Mesenchymal stem cell (in vitro differentiated cells and primary cell): ENCODE measurements at regions not wholly inside any gene's neighbourhood (a gene's known extent, or its start where the extent isn't known, plus 50 kb on each side); places are given as distances from the start of the nearest gene placed in this dataset.

ENCODE experiments used
- DNase-seq: peaks from one replicate; pipeline ENCODE4 v3.0.0-alpha.2; 2013
- H2AFZ ChIP-seq: one replicate; pipeline ENCODE4 v1.6.1; 2013; ENCODE audit warnings: low read depth, mild to moderate bottlenecking, control low read depth, inconsistent platforms, low read length, moderate library complexity
- H2AK5ac ChIP-seq: 2 replicates; pipeline ENCODE4 v1.6.1; 2013; ENCODE audit warnings: low read length, moderate library complexity, mild to moderate bottlenecking, inconsistent platforms; ENCODE audit not compliant: severe bottlenecking
- H2BK120ac ChIP-seq: one replicate; pipeline ENCODE4 v1.6.1; 2013; ENCODE audit warnings: low read depth, mild to moderate bottlenecking, inconsistent platforms, low read length, moderate library complexity
- H2BK12ac ChIP-seq, 2 experiments: one replicate each; pipeline ENCODE4 v1.6.1; 2013; ENCODE audit warnings: inconsistent platforms in 2 of 2, low read length in 2 of 2, mild to moderate bottlenecking in 2 of 2, moderate library complexity in 2 of 2, control low read depth in 1 of 2
- H2BK15ac ChIP-seq: one replicate; pipeline ENCODE4 v1.6.1; 2013; ENCODE audit warnings: mild to moderate bottlenecking, low read depth, inconsistent platforms; ENCODE audit not compliant: poor library complexity, severe bottlenecking
- H2BK5ac ChIP-seq: 2 replicates; pipeline ENCODE4 v1.6.1; 2013; ENCODE audit warnings: low read depth, mild to moderate bottlenecking, low read length, control low read depth, inconsistent platforms; ENCODE audit not compliant: poor library complexity, severe bottlenecking
- H3K14ac ChIP-seq, 2 experiments: one replicate each; pipeline ENCODE4 v1.6.1; 2013; ENCODE audit warnings: inconsistent platforms in 2 of 2, low read length in 2 of 2, control low read depth in 1 of 2, mild to moderate bottlenecking in 1 of 2, moderate library complexity in 1 of 2
- H3K18ac ChIP-seq, 2 experiments: one replicate each; pipeline ENCODE4 v1.6.1; 2013; ENCODE audit warnings: inconsistent platforms in 2 of 2, low read length in 2 of 2, control low read depth in 1 of 2, low read depth in 1 of 2, mild to moderate bottlenecking in 1 of 2
- H3K23ac ChIP-seq, 2 experiments: one replicate each; pipeline ENCODE4 v1.6.1; 2013; ENCODE audit warnings: inconsistent platforms in 2 of 2, low read length in 2 of 2, mild to moderate bottlenecking in 2 of 2, moderate library complexity in 2 of 2, control low read depth in 1 of 2
- H3K27ac ChIP-seq: 2 replicates; pipeline ENCODE4 v1.5.1; 2013; ENCODE audit warnings: mild to moderate bottlenecking, moderate library complexity, low read length, control low read depth, inconsistent platforms; ENCODE audit not compliant: poor library complexity, severe bottlenecking
- H3K27me3 ChIP-seq, 2 experiments: 2 replicates each; pipeline versions ENCODE4 v1.6.1 to v1.7.0; 2013; ENCODE audit warnings: low read length in 2 of 2, mild to moderate bottlenecking in 2 of 2, moderate library complexity in 2 of 2, control low read depth in 1 of 2, inconsistent platforms in 1 of 2; ENCODE audit not compliant: control insufficient read depth in 1 of 2, insufficient read depth in 1 of 2
- H3K36me3 ChIP-seq, 2 experiments: 2 replicates each; pipeline versions ENCODE4 v1.6.1 to v1.7.0; 2013; ENCODE audit warnings: low read length in 2 of 2, control low read depth in 1 of 2, inconsistent platforms in 1 of 2, low read depth in 1 of 2, mild to moderate bottlenecking in 1 of 2; ENCODE audit not compliant: insufficient read depth in 2 of 2, control insufficient read depth in 1 of 2
- H3K4ac ChIP-seq, 2 experiments: one replicate each; pipeline ENCODE4 v1.6.1; 2013; ENCODE audit warnings: inconsistent platforms in 2 of 2, low read length in 2 of 2, mild to moderate bottlenecking in 2 of 2, moderate library complexity in 2 of 2, control low read depth in 1 of 2, low read depth in 1 of 2
- H3K4me1 ChIP-seq: 2 replicates; pipeline ENCODE4 v1.6.1; 2013; ENCODE audit warnings: low read depth, low read length, control low read depth; ENCODE audit not compliant: control insufficient read depth, insufficient read depth
- H3K4me2 ChIP-seq: 2 replicates; pipeline ENCODE4 v1.6.1; 2013; ENCODE audit warnings: low read length, mild to moderate bottlenecking, inconsistent platforms; ENCODE audit not compliant: poor library complexity, severe bottlenecking
- H3K4me3 ChIP-seq, 2 experiments: 2 replicates each; pipeline versions ENCODE4 v1.5.1 to v1.7.0; 2013; ENCODE audit warnings: low read length in 2 of 2, mild to moderate bottlenecking in 2 of 2, control low read depth in 1 of 2, low read depth in 1 of 2; ENCODE audit not compliant: insufficient read depth in 1 of 2
- H3K79me1 ChIP-seq: replicated peaks from 2 replicates; pipeline ENCODE4 v1.6.1; 2013; ENCODE audit warnings: mild to moderate bottlenecking, control low read depth, low read length, inconsistent platforms; ENCODE audit not compliant: poor library complexity, severe bottlenecking
- H3K9ac ChIP-seq: 2 replicates; pipeline ENCODE4 v1.7.0; 2013; ENCODE audit warnings: mild to moderate bottlenecking, low read length, moderate library complexity
- H3K9me3 ChIP-seq: 2 replicates; pipeline ENCODE4 v1.7.0; 2013; ENCODE audit warnings: mild to moderate bottlenecking, low read length; ENCODE audit not compliant: control insufficient read depth
- H4K8ac ChIP-seq: one replicate; pipeline ENCODE4 v1.6.1; 2013; ENCODE audit warnings: inconsistent platforms, mild to moderate bottlenecking, low read length, moderate library complexity
- H4K91ac ChIP-seq: one replicate; pipeline ENCODE4 v1.6.1; 2013; ENCODE audit warnings: mild to moderate bottlenecking, low read length, inconsistent platforms
- WGBS: methylation state at CpG from one replicate; pipeline ENCODE4 v1.1.7; 2013; ENCODE audit warnings: mixed read lengths; 5-methylcytosine and 5-hydroxymethylcytosine counted together

- Histone ChIP-seq H3K36me3 (no peaks in the 10 kb centered on the region), H3K9me3 (no peaks in the 10 kb centered on the region), H3K23ac (no peak overlapping the region), H3K27me3 (no peaks in the 10 kb centered on the region), H2AFZ (no peak overlapping the region), H3K14ac (no peak overlapping the region), H3K79me1 (no peaks in the 10 kb centered on the region), H3K18ac (no peak overlapping the region), H3K4ac (no peak overlapping the region), H2BK120ac (no peak overlapping the region), H2BK12ac (no peak overlapping the region), H3K27ac (no peak overlapping the region), H2BK5ac (no peak overlapping the region), H3K4me1 (no peaks in the 10 kb centered on the region), H3K4me2 (no peak overlapping the region), H4K8ac (no peak overlapping the region), H3K9ac (no peak overlapping the region), H3K4me3 (no peak overlapping the region), H2AK5ac (no peak overlapping the region), H4K91ac (no peak overlapping the region), H2BK15ac (no peak overlapping the region)
- 97% methylated on average over 2 of the region's 2 CpGs for WGBS
- DNase-seq: no peak
Measured at GRCh38 chr7:137122145-137122544, 221.4 kb downstream of the PTN start.

DNA sequence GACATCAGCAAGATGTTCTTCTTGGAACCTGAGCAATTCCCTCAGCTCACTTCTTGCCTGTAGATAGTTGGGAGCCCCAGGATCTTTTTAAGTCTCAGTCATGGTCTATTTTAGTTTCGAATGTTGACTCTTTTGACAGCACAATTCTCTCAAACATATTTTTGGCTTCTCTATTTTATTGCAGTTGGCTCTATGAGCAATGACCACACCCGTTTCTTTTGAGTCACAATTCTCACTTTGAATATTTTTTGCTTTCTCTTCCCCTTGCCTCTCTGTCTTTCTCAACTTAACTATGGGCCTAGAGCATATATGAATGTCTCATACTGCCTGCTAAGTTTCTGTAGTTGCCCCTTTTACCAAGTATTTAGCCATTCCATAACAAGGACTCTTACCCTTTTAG lies 222.8 kb downstream of the PTN start:
- Histone ChIP-seq H2AFZ (no peak overlapping the region), H3K79me1 (no peaks in the 10 kb centered on the region), H3K27ac (no peak overlapping the region), H3K4me2 (no peak overlapping the region), H2BK120ac (no peak overlapping the region), H3K36me3 (no peaks in the 10 kb centered on the region), H3K4me3 (no peak overlapping the region), H3K14ac (no peak overlapping the region), H3K9me3 (no peaks in the 10 kb centered on the region), H2BK5ac (no peak overlapping the region), H3K23ac (no peak overlapping the region), H2BK12ac (no peak overlapping the region), H2AK5ac (no peak overlapping the region), H3K27me3 (no peaks in the 10 kb centered on the region), H3K4ac (no peak overlapping the region), H4K8ac (no peak overlapping the region), H3K9ac (no peak overlapping the region), H3K4me1 (no peaks in the 10 kb centered on the region), H3K18ac (no peak overlapping the region), H2BK15ac (no peak overlapping the region), H4K91ac (no peak overlapping the region)
- 92% methylated on average over 2 of the region's 2 CpGs for WGBS
- DNase-seq: no peak

GRCh38 chr7:137110535-137110934 lies 233.0 kb downstream of the PTN start:
- no peak overlapping the region for H4K91ac ChIP-seq
- no peak overlapping the region for H2BK5ac ChIP-seq
- H3K79me1 ChIP-seq: no peaks in the 10 kb centered on the region
- H2AK5ac ChIP-seq: no peak overlapping the region
- DNase-seq: no peak
- no peak overlapping the region for H2BK120ac ChIP-seq
- H3K36me3 ChIP-seq: no peaks in the 10 kb centered on the region
- no peak overlapping the region for H3K14ac ChIP-seq
- H3K23ac ChIP-seq: no peak overlapping the region
- no peak overlapping the region for H3K4ac ChIP-seq
- H3K4me1 ChIP-seq: no peaks in the 10 kb centered on the region
- no peak overlapping the region for H2BK12ac ChIP-seq
- H2AFZ ChIP-seq: no peak overlapping the region
- H3K9ac ChIP-seq: no peak overlapping the region
- no peaks in the 10 kb centered on the region for H3K27me3 ChIP-seq
- H3K9me3 ChIP-seq: no peaks in the 10 kb centered on the region
- peak overlapping the region in 1 of 2 experiments; percentile 50 for H3K4me3 ChIP-seq
- no peak overlapping the region for H2BK15ac ChIP-seq
- no peak overlapping the region for H3K4me2 ChIP-seq
- no peak overlapping the region for H4K8ac ChIP-seq
- no peak overlapping the region for H3K27ac ChIP-seq
- H3K18ac ChIP-seq: no peak overlapping the region

- Histone ChIP-seq H3K4ac (no peak overlapping the region), H4K8ac (no peak overlapping the region), H3K36me3 (no peaks in the 10 kb centered on the region), H3K4me2 (no peak overlapping the region), H2BK120ac (no peak overlapping the region), H3K9me3 (no peaks in the 10 kb centered on the region), H3K27ac (no peak overlapping the region), H2BK15ac (no peak overlapping the region), H2AK5ac (no peak overlapping the region), H3K79me1 (no peaks in the 10 kb centered on the region), H2AFZ (no peak overlapping the region), H3K18ac (no peak overlapping the region), H4K91ac (no peak overlapping the region), H3K23ac (no peak overlapping the region), H2BK12ac (no peak overlapping the region), H2BK5ac (no peak overlapping the region), H3K4me1 (no peaks in the 10 kb centered on the region), H3K4me3 (peak overlapping the region in 1 of 2 experiments; percentile 50), H3K27me3 (no peaks in the 10 kb centered on the region), H3K14ac (no peak overlapping the region), H3K9ac (no peak overlapping the region)
- WGBS: 92% methylated on average over 3 of the region's 3 CpGs
- DNase-seq: peak; percentile 56
Measured at GRCh38 chr7:137110091-137110509, 233.4 kb downstream of the PTN start.
